ENCODE measurements at regions not wholly inside any gene's neighbourhood (a gene's known extent, or its start where the extent isn't known, plus 50 kb on each side); places are given as distances from the start of the nearest gene placed in this dataset.
"Not testable (repeated sequence)": the region's sequence is repeated elsewhere in the genome, so short reads cannot be mapped to it uniquely, and the experiment has no call there.

DNA sequence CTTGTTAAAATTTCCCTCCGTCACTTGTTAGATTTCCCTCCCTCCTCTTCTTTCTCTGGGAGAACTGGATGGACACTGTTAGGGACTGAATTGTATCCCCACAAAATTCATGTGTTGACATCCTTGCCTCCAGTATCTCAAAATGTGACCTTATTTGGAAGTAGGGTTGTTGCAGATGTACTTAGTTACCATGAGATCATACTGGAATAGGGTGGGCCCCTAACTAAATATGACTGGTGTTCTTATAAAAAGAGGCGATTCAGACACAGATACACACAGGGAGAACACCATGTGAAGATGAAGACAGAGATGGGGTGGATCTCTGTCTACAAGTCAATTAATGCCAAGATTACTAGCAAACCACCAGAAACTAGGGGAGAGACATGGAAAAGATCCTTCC lies 139.5 kb downstream of the ALDH8A1 start:
- Mint-ChIP-seq H3K36me3 (no peaks in the 10 kb centered on the region), H3K27ac (no peak overlapping the region), H3K9me3 (peaks cover 0 to 2% (median 0%) of the 10 kb centered on the region in 7 donors), H3K4me1 (no peaks in the 10 kb centered on the region), H3K4me3 (no peak overlapping the region), H3K27me3 (peaks cover 7% of the 10 kb centered on the region)
- Histone ChIP-seq H3K9me3 (ENCODE audit: control insufficient read depth in 2 of 2, low read length in 2 of 2) (no peaks in the 10 kb centered on the region), H3K36me3 (ENCODE audit: control insufficient read depth, insufficient read depth, low read length) (no peaks in the 10 kb centered on the region), H3K4me3 (ENCODE audit: low read depth, low read length) (no peak overlapping the region), H3K4me1 (ENCODE audit: control insufficient read depth, insufficient read depth, low read length, poor library complexity, severe bottlenecking) (no peaks in the 10 kb centered on the region), H3K27ac (ENCODE audit: insufficient read depth, low read length, poor library complexity, severe bottlenecking) (no peak overlapping the region), H3K27me3 (ENCODE audit: control insufficient read depth, insufficient read depth, low read length) (peaks cover 7% of the 10 kb centered on the region)
- DNase-seq, result no peak
- ATAC-seq (ENCODE audit: low read depth in 2 of 2), result no peak

GRCh38 chr6:134809130-134809529 lies 140.8 kb downstream of the ALDH8A1 start:
- ATAC-seq (ENCODE audit: low read depth in 2 of 2), result no peak
- Mint-ChIP-seq H3K27ac (no peak overlapping the region), H3K4me3 (no peak overlapping the region), H3K4me1 (no peaks in the 10 kb centered on the region), H3K9me3 (peaks cover 0 to 2% (median 0%) of the 10 kb centered on the region in 7 donors), H3K27me3 (peaks cover 13% of the 10 kb centered on the region), H3K36me3 (no peaks in the 10 kb centered on the region)
- Histone ChIP-seq H3K4me1 (ENCODE audit: control insufficient read depth, insufficient read depth, low read length, poor library complexity, severe bottlenecking) (no peaks in the 10 kb centered on the region), H3K4me3 (ENCODE audit: low read depth, low read length) (no peak overlapping the region), H3K36me3 (ENCODE audit: control insufficient read depth, insufficient read depth, low read length) (no peaks in the 10 kb centered on the region), H3K27ac (ENCODE audit: insufficient read depth, low read length, poor library complexity, severe bottlenecking) (no peak overlapping the region), H3K9me3 (ENCODE audit: control insufficient read depth in 2 of 2, low read length in 2 of 2) (no peaks in the 10 kb centered on the region), H3K27me3 (ENCODE audit: control insufficient read depth, insufficient read depth, low read length) (peaks cover 6% of the 10 kb centered on the region)
- no peak for DNase-seq

DNA sequence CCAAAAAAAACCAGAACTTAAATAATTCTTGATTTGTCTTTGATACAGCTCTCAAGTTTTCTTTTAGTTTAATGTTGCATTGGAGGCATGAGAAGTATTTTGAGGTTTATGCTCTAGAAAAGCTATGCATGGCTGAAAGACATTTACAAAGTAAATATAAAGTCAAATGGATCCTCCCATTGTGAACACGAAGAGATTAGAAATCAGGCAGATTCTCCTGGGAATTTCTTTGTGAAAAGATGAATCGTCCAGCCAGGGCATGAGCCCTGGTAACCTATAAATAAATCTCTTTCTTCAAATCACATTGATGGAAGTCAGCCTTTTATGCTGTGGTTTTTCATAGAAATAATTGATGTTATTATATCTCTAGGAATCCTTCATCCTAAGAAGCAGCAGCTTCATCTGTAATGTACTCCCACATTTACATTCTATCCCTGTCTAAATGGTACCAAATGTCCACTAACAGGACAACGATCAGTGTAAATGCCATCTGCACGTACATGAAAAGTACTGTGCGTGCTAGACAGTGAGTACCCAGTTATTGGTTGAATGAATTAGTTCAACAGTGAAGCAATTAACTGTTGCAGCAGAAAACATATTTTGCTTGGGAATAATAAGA lies 143.6 kb downstream of the ALDH8A1 start:
- H3K4me1 ChIP-seq (ENCODE audit: control insufficient read depth, insufficient read depth, low read length, poor library complexity, severe bottlenecking), result no peaks in the 10 kb centered on the region
- ATAC-seq (ENCODE audit: low read depth in 2 of 2) (no peak), DNase-seq (no peak)
- peaks cover 0 to 2% (median 0%) of the 10 kb centered on the region in 7 donors for H3K9me3 Mint-ChIP-seq
- no peaks in the 10 kb centered on the region for H3K4me1 Mint-ChIP-seq
- no peak overlapping the region for H3K4me3 ChIP-seq (ENCODE audit: low read depth, low read length)
- H3K36me3 Mint-ChIP-seq, result no peaks in the 10 kb centered on the region
- H3K27ac ChIP-seq (ENCODE audit: insufficient read depth, low read length, poor library complexity, severe bottlenecking), result no peak overlapping the region
- H3K9me3 ChIP-seq (ENCODE audit: control insufficient read depth in 2 of 2, low read length in 2 of 2), result no peaks in the 10 kb centered on the region
- H3K36me3 ChIP-seq (ENCODE audit: control insufficient read depth, insufficient read depth, low read length), result no peaks in the 10 kb centered on the region
- H3K27me3 Mint-ChIP-seq, result peaks cover 18% of the 10 kb centered on the region
- no peak overlapping the region for H3K27ac Mint-ChIP-seq
- no peak overlapping the region for H3K4me3 Mint-ChIP-seq
- H3K27me3 ChIP-seq (ENCODE audit: control insufficient read depth, insufficient read depth, low read length), result peaks cover 2% of the 10 kb centered on the region

DNA sequence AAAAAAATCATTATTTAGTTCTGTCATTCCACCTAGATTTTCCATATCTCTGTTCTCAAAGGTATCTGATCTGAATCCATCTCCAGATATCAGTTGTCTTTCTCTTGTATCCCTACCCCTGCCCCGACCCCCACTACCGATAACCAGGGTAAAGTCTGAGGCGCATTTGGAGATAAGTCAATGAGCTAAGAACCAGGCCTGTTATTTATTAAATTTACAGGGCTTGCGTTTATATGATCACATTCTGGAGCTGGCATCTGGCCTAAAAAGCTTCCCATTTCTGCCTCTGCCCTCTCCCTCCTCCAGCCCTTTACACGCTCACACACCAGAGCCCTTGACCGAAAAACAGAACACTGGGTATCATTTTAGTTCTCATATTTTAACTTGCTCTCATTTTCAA lies 144.7 kb downstream of the ALDH8A1 start:
- no peaks in the 10 kb centered on the region for H3K36me3 Mint-ChIP-seq
- ATAC-seq (ENCODE audit: low read depth in 2 of 2) (no peak), DNase-seq (no peak)
- H3K9me3 Mint-ChIP-seq, result peaks cover 0 to 2% (median 0%) of the 10 kb centered on the region in 7 donors
- Histone ChIP-seq H3K27me3 (ENCODE audit: control insufficient read depth, insufficient read depth, low read length) (peaks cover 5% of the 10 kb centered on the region), H3K4me1 (ENCODE audit: control insufficient read depth, insufficient read depth, low read length, poor library complexity, severe bottlenecking) (no peaks in the 10 kb centered on the region), H3K9me3 (ENCODE audit: control insufficient read depth in 2 of 2, low read length in 2 of 2) (no peaks in the 10 kb centered on the region), H3K36me3 (ENCODE audit: control insufficient read depth, insufficient read depth, low read length) (no peaks in the 10 kb centered on the region), H3K4me3 (ENCODE audit: low read depth, low read length) (no peak overlapping the region), H3K27ac (ENCODE audit: insufficient read depth, low read length, poor library complexity, severe bottlenecking) (no peak overlapping the region)
- H3K27ac Mint-ChIP-seq, result no peak overlapping the region
- H3K4me3 Mint-ChIP-seq, result no peak overlapping the region
- no peaks in the 10 kb centered on the region for H3K4me1 Mint-ChIP-seq
- peaks cover 18% of the 10 kb centered on the region for H3K27me3 Mint-ChIP-seq

DNA sequence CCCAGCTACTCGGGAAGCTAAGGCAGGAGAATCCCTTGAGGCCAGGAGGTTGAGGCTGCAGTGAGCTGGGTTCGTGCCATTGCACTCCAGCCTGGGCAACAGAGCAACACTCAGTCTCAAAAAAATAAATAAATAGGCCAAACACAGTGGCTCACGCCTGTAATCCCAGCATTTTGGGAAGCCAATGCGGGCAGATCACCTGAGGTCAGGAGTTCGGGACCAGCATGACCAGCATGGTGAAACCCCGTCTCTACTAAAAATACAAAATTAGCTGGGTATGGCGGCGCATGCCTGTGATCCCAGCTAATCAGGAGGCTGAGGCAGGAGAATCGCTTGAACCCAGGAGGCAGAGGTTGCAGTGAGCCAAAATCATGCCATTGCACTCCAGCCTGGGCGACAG lies 145.6 kb downstream of the ALDH8A1 start:
- not testable (repeated sequence) for H3K4me3 ChIP-seq (ENCODE audit: low read depth, low read length); H3K36me3 ChIP-seq (ENCODE audit: control insufficient read depth, insufficient read depth, low read length); H3K27me3 ChIP-seq (ENCODE audit: control insufficient read depth, insufficient read depth, low read length); H3K4me1 ChIP-seq (ENCODE audit: control insufficient read depth, insufficient read depth, low read length, poor library complexity, severe bottlenecking); H3K4me3 Mint-ChIP-seq; H3K27ac Mint-ChIP-seq; H3K9me3 ChIP-seq (ENCODE audit: control insufficient read depth in 2 of 2, low read length in 2 of 2); H3K4me1 Mint-ChIP-seq; H3K27ac ChIP-seq (ENCODE audit: insufficient read depth, low read length, poor library complexity, severe bottlenecking); H3K9me3 Mint-ChIP-seq; DNase-seq; H3K36me3 Mint-ChIP-seq; ATAC-seq (ENCODE audit: low read depth in 2 of 2)
- peaks cover 18% of the 10 kb centered on the region for H3K27me3 Mint-ChIP-seq

DNA sequence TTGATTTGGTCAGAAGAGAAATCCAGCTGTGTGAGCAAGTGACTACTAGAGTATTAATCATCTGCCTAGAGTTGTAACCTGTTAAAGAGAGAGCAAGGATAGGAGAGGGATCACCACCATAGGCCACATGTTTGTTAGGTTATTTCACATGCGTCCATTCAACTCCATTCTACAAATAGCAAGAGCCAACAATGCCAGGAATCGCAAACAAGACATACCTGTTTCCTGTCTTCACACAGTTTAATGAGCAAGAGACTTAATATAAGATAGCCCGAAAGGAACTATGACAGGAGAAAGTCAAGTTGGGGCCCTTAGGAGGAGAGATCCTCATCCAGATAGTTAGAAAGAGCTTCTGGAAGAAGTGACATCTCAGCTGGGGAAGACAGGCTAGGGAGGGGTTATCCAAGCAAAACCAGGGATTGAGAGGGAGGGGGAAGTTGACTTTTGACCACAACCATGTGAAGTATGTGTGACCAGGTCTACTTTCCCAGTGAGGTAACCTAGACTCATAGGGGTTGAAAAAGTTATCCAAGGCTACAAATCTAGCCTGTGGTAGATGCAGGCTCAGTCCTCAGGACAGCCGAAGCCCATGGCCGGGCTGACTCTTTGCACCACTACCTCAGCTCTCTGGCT lies 147.4 kb downstream of the ALDH8A1 start:
- Mint-ChIP-seq H3K27me3 (peaks cover 18% of the 10 kb centered on the region), H3K36me3 (no peaks in the 10 kb centered on the region), H3K27ac (no peak overlapping the region), H3K9me3 (peaks cover 0 to 1% (median 0%) of the 10 kb centered on the region in 7 donors), H3K4me1 (no peaks in the 10 kb centered on the region), H3K4me3 (no peak overlapping the region)
- Histone ChIP-seq H3K4me3 (ENCODE audit: low read depth, low read length) (no peak overlapping the region), H3K27me3 (ENCODE audit: control insufficient read depth, insufficient read depth, low read length) (peaks cover 5% of the 10 kb centered on the region), H3K27ac (ENCODE audit: insufficient read depth, low read length, poor library complexity, severe bottlenecking) (no peak overlapping the region), H3K9me3 (ENCODE audit: control insufficient read depth in 2 of 2, low read length in 2 of 2) (no peaks in the 10 kb centered on the region), H3K36me3 (ENCODE audit: control insufficient read depth, insufficient read depth, low read length) (no peaks in the 10 kb centered on the region), H3K4me1 (ENCODE audit: control insufficient read depth, insufficient read depth, low read length, poor library complexity, severe bottlenecking) (no peaks in the 10 kb centered on the region)
- ATAC-seq (ENCODE audit: low read depth in 2 of 2) (no peak), DNase-seq (no peak)

GRCh38 chr6:134797400-134798113 lies 152.3 kb downstream of the ALDH8A1 start:
- no peak overlapping the region for H3K27ac ChIP-seq (ENCODE audit: insufficient read depth, low read length, poor library complexity, severe bottlenecking)
- peaks cover 3% of the 10 kb centered on the region for H3K27me3 ChIP-seq (ENCODE audit: control insufficient read depth, insufficient read depth, low read length)
- Mint-ChIP-seq H3K4me1 (no peaks in the 10 kb centered on the region), H3K9me3 (peaks cover 0 to 6% (median 2%) of the 10 kb centered on the region in 7 donors), H3K36me3 (no peaks in the 10 kb centered on the region), H3K4me3 (no peak overlapping the region), H3K27ac (no peak overlapping the region), H3K27me3 (peaks cover 4% of the 10 kb centered on the region)
- no peak for ATAC-seq (ENCODE audit: low read depth in 2 of 2)
- no peak for DNase-seq
- no peaks in the 10 kb centered on the region for H3K9me3 ChIP-seq (ENCODE audit: control insufficient read depth in 2 of 2, low read length in 2 of 2)
- no peaks in the 10 kb centered on the region for H3K36me3 ChIP-seq (ENCODE audit: control insufficient read depth, insufficient read depth, low read length)
- no peak overlapping the region for H3K4me3 ChIP-seq (ENCODE audit: low read depth, low read length)
- no peaks in the 10 kb centered on the region for H3K4me1 ChIP-seq (ENCODE audit: control insufficient read depth, insufficient read depth, low read length, poor library complexity, severe bottlenecking)

All from CD4-positive, CD25-positive, alpha-beta regulatory T cell (primary cell).